HG02870 (cell line): ENCODE measurements at regions not wholly inside any gene's neighbourhood (a gene's known extent, or its start where the extent isn't known, plus 50 kb on each side); places are given as distances from the start of the nearest gene placed in this dataset.

ENCODE experiments used
- ATAC-seq: cut with Tn5 transposase; IDR thresholded peaks from one replicate; pipeline ENCODE4 v1.9.1; 2021; ENCODE audit warnings: mild to moderate bottlenecking, moderate library complexity; ENCODE audit not compliant: unreplicated experiment

- no peak for ATAC-seq
Measured at GRCh38 chr4:123867910-123868587, 471.5 kb downstream of the SPRY1 start.

GRCh38 chr4:123869286-123870215 lies 473.0 kb downstream of the SPRY1 start:
- ATAC-seq, result no peak

- no peak for ATAC-seq
Measured at GRCh38 chr4:123870216-123870876, 473.8 kb downstream of the SPRY1 start.

GRCh38 chr4:123871341-123871740 lies 474.7 kb downstream of the SPRY1 start:
- no peak for ATAC-seq

- ATAC-seq, result no peak
Measured at GRCh38 chr4:123874063-123874462, 477.5 kb downstream of the SPRY1 start.

DNA sequence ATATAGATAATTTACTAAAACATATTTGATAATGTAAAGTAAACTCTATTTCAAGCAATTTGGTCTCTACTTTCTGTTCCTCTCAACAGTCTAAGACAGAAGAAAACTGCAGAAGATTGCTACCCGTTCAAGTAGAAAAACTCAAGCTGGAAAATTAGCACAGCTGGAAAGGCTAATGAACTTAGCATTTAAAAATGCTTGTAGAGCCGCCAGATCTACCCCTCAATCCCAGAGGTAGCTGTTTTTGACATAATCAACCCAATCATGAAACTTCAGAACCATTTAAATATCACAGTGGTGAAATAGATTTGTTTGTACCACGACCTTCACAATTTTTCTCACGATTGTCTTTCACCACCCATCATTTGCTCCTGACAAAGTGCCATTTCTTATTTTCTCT lies 479.5 kb downstream of the SPRY1 start:
- ATAC-seq, result no peak

- no peak for ATAC-seq
Measured at GRCh38 chr4:123876671-123877101, 480.1 kb downstream of the SPRY1 start.

DNA sequence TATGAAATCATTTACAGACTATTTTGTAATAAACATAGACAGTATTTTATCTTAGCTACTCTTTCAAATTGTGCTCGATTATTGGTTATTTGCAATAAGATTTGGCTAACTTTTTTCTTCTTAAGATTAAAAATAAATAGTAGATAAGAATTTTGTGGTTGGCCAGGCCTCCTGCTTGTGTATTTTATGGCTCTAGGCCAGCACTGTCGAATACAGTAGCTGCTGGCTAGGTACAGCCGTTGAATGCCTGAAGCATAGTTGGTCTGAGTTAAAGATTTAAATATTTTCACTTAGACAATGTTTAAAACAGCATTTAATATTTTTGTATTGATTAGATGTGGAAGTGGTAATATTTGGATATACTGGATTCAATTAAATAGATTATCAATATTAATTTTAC lies 481.0 kb downstream of the SPRY1 start:
- ATAC-seq, result no peak

DNA sequence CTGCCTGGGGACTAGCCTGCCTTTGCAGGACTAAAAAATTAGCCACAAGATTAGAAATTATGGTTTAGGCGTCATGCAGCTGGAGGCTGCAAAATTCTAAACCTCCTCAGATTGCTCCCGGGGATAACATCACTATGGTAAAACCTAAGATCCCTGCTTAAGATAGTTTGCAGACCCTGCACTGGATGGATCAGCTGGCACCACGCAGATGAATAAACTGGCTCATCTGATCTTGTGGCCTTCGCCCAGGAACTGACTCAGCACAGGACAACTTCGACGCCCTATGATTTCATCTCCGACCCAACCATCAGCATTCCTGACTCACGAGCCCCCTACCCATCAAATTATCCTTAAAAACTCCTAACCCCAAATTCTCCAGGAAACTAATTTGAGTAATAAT lies 482.4 kb downstream of the SPRY1 start:
- no peak for ATAC-seq

- ATAC-seq, result no peak
Measured at GRCh38 chr4:123880631-123881030, 484.0 kb downstream of the SPRY1 start.

DNA sequence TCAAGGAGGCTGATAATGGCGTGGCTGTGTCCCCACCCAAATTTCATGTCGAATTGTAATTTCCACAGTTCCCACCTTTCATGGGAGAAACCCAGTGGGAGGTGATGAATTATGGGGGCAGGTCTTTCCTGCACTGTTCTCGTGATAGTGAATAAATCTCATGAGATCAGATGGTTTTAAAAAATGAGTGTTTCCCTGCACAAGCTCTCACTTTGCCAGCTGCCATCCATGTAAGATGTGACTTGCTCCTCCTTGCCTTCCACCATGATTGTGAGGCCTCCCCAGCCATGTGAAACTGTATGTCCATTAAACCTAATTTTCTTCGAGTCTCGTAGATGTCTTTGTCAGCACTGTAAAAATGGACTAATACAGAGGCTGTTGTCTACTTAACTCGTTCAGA lies 488.3 kb downstream of the SPRY1 start:
- no peak for ATAC-seq

DNA sequence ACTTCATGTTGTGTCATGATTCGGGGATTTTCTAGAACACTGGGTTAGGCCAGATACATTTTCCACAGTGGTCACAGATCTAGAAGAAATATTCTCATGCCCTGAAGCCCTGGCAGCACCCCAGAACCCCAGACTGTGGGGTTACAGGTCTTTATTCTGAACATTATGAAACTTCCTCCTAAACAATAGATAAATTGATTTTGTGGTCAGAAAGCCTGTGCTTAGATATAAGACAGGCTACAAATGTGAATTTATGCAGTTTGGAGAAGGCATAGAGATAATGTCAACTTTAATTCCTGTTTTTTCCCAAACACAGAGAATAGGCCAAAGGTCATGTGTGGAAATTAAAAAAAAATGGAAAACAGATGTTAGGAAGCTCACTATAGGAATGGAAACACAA lies 492.9 kb downstream of the SPRY1 start:
- no peak for ATAC-seq

- no peak for ATAC-seq
Measured at GRCh38 chr4:123890889-123891288, 494.3 kb downstream of the SPRY1 start.

- ATAC-seq, result no peak
Measured at GRCh38 chr4:123891881-123892280, 495.3 kb downstream of the SPRY1 start.

- no peak for ATAC-seq
Measured at GRCh38 chr4:123892368-123892976, 495.9 kb downstream of the SPRY1 start.

DNA sequence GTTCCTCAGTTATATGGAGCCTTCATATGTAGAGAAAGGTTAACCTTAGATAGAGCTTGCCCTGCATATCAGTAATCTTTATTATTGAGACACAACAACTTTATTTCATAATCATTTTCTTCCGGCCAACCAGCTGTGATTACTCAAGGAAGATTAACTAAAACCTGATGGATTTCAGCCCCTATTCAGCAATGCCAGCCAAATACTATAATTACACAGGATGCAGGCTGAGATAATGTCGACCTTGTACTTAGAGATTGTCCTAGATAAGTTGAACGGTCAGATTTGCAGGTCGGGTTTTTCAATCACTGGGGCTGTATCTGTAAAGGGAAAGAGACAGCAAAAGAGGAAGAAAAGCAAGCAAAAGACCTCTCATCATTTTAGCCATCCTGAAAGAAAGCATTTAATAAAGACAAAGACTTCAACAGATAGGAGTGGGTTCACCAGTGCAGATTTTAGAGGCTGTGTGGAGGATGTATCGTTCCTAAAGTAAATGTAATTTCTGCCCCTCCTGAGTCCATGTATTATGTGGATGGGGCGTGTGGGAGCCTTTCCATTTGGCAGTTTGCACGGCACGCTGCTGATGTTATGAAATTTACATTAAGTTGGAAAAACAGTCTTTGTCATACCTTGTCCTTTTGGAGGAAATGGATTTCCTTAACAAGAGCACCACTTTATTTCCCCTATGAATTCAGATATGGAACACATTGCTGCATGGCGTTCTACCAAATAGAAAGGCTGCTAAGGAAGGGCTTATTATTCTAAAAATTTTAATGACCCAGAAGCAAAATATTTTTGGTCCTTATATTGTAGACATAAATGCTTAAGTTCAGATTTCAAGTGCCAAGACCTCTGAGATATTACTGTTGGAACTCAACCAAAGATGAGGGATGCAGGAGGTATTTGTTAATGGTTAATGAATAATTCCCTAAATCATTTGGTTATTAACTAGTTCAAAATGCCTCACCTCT lies 496.7 kb downstream of the SPRY1 start:
- no peak for ATAC-seq

DNA sequence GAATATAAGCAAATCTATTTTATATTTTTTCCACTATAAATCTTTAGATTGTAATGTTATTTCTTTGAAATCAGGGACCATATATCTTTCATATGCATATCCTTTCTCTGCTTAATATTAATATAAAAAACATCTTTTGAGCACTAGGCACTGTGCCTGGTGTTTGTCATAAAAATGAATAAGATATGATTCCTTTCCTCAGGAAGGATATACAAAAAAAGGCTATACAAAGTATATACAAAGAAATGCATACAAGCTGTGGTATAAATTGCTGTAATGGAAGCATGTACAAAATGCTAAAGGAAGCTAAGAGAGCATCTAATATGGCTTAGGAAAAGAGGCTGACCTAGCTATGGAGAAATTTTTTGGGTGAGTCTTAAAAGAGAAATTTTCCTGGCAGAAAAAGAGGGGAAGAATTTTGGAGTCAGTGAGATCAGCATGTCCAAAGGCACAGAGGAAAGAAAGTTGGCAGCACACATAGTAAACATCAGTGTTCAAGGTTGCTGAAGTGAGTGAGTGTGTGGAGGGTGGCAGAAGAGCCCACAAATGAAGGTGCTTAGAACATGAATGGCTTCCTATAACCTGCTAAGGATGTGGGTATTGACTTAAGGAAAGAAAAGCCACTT lies 500.0 kb downstream of the SPRY1 start:
- ATAC-seq, result no peak

- no peak for ATAC-seq
Measured at GRCh38 chr4:123898946-123899666, 502.5 kb downstream of the SPRY1 start.

GRCh38 chr4:123904882-123905281 lies 508.3 kb downstream of the SPRY1 start:
- no peak for ATAC-seq
